ENCODE measurements at regions not wholly inside any gene's neighbourhood (a gene's known extent, or its start where the extent isn't known, plus 50 kb on each side); places are given as distances from the start of the nearest gene placed in this dataset.
A peak's percentile ranks its signal among the peaks of the same experiment; 100 is the strongest.
"Not testable (repeated sequence)": the region's sequence is repeated elsewhere in the genome, so short reads cannot be mapped to it uniquely, and the experiment has no call there.

DNA sequence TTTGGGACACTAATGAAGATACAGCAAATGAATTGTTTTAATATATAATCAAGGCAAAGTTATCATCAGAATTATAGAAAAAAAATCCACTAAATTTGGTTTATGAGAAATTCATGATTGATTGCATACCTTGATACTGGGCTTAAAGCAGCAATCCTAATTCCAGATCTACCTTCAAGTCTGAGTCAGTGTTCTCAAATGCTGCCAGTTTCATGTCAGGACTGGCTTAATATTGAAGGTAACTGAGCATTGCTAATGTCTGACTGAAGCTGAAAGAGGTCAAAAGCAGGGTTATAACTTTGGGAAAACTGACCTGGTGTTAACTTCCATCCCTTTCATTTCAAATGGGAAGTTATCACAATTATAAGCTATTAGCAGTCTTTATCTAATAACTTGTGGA lies 618.8 kb upstream of the SEMA6D start:
- not testable (repeated sequence) for H3K18ac ChIP-seq (ENCODE audit: low read depth in 1 of 2, low read length in 2 of 2); H3K4me3 ChIP-seq (ENCODE audit: insufficient read depth in 1 of 2, low read depth in 1 of 2, low read length in 2 of 2); H2BK120ac ChIP-seq (ENCODE audit: low read depth, low read length); H3K4me1 ChIP-seq (ENCODE audit: control insufficient read depth, insufficient read depth, low read depth, low read length); H2BK12ac ChIP-seq (ENCODE audit: low read length in 2 of 2); H3K4me2 ChIP-seq (ENCODE audit: low read length, poor library complexity, severe bottlenecking); H3K23ac ChIP-seq (ENCODE audit: low read length in 2 of 2); H3K27ac ChIP-seq (ENCODE audit: low read length, poor library complexity, severe bottlenecking); H3K4ac ChIP-seq (ENCODE audit: low read depth in 1 of 2, low read length in 2 of 2); H3K9ac ChIP-seq (ENCODE audit: low read length); H3K9me3 ChIP-seq (ENCODE audit: control insufficient read depth, low read length); H3K79me1 ChIP-seq (replicated peaks; ENCODE audit: low read length, poor library complexity, severe bottlenecking); H2BK15ac ChIP-seq (ENCODE audit: low read depth, poor library complexity, severe bottlenecking); DNase-seq; H2AFZ ChIP-seq (ENCODE audit: low read depth, low read length); H2BK5ac ChIP-seq (ENCODE audit: low read depth, low read length, poor library complexity, severe bottlenecking); H3K14ac ChIP-seq (ENCODE audit: low read length in 2 of 2); H4K8ac ChIP-seq (ENCODE audit: low read length); H2AK5ac ChIP-seq (ENCODE audit: low read length, severe bottlenecking); H3K27me3 ChIP-seq (ENCODE audit: control insufficient read depth in 1 of 2, insufficient read depth in 1 of 2, low read length in 2 of 2); H3K36me3 ChIP-seq (ENCODE audit: control insufficient read depth in 1 of 2, insufficient read depth in 2 of 2, low read depth in 1 of 2, low read length in 2 of 2); H4K91ac ChIP-seq (ENCODE audit: low read length)

DNA sequence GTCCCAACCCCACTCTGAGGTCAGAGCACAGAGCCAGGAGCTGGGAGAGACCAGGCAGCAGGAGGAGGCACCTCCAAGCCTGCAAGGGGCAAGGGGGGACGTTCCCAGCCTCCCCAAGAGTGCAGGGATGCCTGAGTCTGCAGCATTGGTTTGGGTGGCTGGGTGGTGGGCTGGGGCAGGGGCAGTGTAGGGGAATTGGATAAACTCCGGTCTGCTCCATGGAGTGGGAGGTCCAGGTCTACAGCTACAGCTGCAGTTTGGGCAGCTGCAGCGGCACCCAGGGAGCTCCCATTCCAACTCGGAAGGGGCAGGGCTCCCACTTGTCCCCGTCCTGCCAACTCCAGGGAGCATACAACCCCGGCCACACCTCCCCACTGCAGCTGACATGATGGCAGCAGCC lies 617.5 kb upstream of the SEMA6D start:
- not testable (repeated sequence) for H2AK5ac ChIP-seq (ENCODE audit: low read length, severe bottlenecking); H3K14ac ChIP-seq (ENCODE audit: low read length in 2 of 2); H2BK120ac ChIP-seq (ENCODE audit: low read depth, low read length); H4K91ac ChIP-seq (ENCODE audit: low read length); H2BK12ac ChIP-seq (ENCODE audit: low read length in 2 of 2); H3K9me3 ChIP-seq (ENCODE audit: control insufficient read depth, low read length); H3K79me1 ChIP-seq (replicated peaks; ENCODE audit: low read length, poor library complexity, severe bottlenecking); H2BK5ac ChIP-seq (ENCODE audit: low read depth, low read length, poor library complexity, severe bottlenecking); H3K27ac ChIP-seq (ENCODE audit: low read length, poor library complexity, severe bottlenecking); H3K18ac ChIP-seq (ENCODE audit: low read depth in 1 of 2, low read length in 2 of 2); H2BK15ac ChIP-seq (ENCODE audit: low read depth, poor library complexity, severe bottlenecking); DNase-seq; H3K27me3 ChIP-seq (ENCODE audit: control insufficient read depth in 1 of 2, insufficient read depth in 1 of 2, low read length in 2 of 2); H3K4me3 ChIP-seq (ENCODE audit: insufficient read depth in 1 of 2, low read depth in 1 of 2, low read length in 2 of 2); H4K8ac ChIP-seq (ENCODE audit: low read length); H3K36me3 ChIP-seq (ENCODE audit: control insufficient read depth in 1 of 2, insufficient read depth in 2 of 2, low read depth in 1 of 2, low read length in 2 of 2); H3K4me1 ChIP-seq (ENCODE audit: control insufficient read depth, insufficient read depth, low read depth, low read length); H3K4ac ChIP-seq (ENCODE audit: low read depth in 1 of 2, low read length in 2 of 2); H3K4me2 ChIP-seq (ENCODE audit: low read length, poor library complexity, severe bottlenecking); H2AFZ ChIP-seq (ENCODE audit: low read depth, low read length); H3K9ac ChIP-seq (ENCODE audit: low read length); H3K23ac ChIP-seq (ENCODE audit: low read length in 2 of 2)
- 84% methylated on average over 6 of the region's 6 CpGs for WGBS

DNA sequence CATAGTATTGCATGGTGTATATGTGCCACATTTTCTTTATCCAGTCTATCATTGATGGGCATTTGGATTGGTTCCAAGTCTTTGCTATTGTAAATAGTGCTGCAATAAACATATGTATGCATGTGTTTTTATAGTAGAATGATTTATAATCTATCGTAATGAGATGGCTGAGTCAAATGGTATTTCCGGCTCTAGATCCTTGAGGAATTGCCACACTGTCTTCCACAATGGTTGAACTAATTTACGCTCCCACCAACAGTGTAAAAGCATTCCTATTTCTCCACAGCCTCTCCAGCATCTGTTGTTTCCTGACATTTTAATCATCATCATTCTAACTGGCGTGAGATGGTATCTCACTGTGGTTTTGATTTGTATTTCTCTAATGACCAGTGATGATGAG lies 608.5 kb upstream of the SEMA6D start:
- not testable (repeated sequence) for H3K27me3 ChIP-seq (ENCODE audit: control insufficient read depth in 1 of 2, insufficient read depth in 1 of 2, low read length in 2 of 2); H2AK5ac ChIP-seq (ENCODE audit: low read length, severe bottlenecking); H3K36me3 ChIP-seq (ENCODE audit: control insufficient read depth in 1 of 2, insufficient read depth in 2 of 2, low read depth in 1 of 2, low read length in 2 of 2); H2BK5ac ChIP-seq (ENCODE audit: low read depth, low read length, poor library complexity, severe bottlenecking); H2BK15ac ChIP-seq (ENCODE audit: low read depth, poor library complexity, severe bottlenecking); H2AFZ ChIP-seq (ENCODE audit: low read depth, low read length); H3K4me3 ChIP-seq (ENCODE audit: insufficient read depth in 1 of 2, low read depth in 1 of 2, low read length in 2 of 2); H3K23ac ChIP-seq (ENCODE audit: low read length in 2 of 2); H2BK120ac ChIP-seq (ENCODE audit: low read depth, low read length); H4K91ac ChIP-seq (ENCODE audit: low read length); H3K4ac ChIP-seq (ENCODE audit: low read depth in 1 of 2, low read length in 2 of 2); H3K14ac ChIP-seq (ENCODE audit: low read length in 2 of 2); H3K18ac ChIP-seq (ENCODE audit: low read depth in 1 of 2, low read length in 2 of 2); H3K4me2 ChIP-seq (ENCODE audit: low read length, poor library complexity, severe bottlenecking); H3K4me1 ChIP-seq (ENCODE audit: control insufficient read depth, insufficient read depth, low read depth, low read length); H3K27ac ChIP-seq (ENCODE audit: low read length, poor library complexity, severe bottlenecking); H3K9ac ChIP-seq (ENCODE audit: low read length); H3K9me3 ChIP-seq (ENCODE audit: control insufficient read depth, low read length); H2BK12ac ChIP-seq (ENCODE audit: low read length in 2 of 2); H4K8ac ChIP-seq (ENCODE audit: low read length); H3K79me1 ChIP-seq (replicated peaks; ENCODE audit: low read length, poor library complexity, severe bottlenecking)
- WGBS, result 54% methylated on average over 3 of the region's 4 CpGs
- DNase-seq, result peak; percentile 56

DNA sequence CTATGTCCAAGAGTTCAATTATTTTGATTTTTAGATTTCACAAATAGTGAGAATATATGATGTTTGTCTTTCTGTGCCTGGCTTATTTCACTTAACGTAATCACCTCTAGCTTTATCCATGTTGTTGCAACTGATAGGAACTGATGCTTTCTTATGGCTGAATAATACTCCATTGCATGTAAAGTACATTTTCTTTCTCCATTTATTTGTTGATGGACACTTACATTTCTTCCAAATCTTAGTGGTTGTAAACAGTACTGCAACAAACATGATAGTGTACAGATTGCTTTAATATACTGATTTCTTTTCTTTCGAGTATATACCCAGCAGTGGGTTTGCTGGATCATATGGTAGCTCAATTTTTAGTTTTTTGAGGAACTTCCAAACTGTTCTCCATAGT lies 600.6 kb upstream of the SEMA6D start:
- no peak overlapping the region for H3K4me2 ChIP-seq (ENCODE audit: low read length, poor library complexity, severe bottlenecking)
- no peak overlapping the region for H2BK5ac ChIP-seq (ENCODE audit: low read depth, low read length, poor library complexity, severe bottlenecking)
- no peak overlapping the region for H4K91ac ChIP-seq (ENCODE audit: low read length)
- no peaks in the 10 kb centered on the region for H3K4me1 ChIP-seq (ENCODE audit: control insufficient read depth, insufficient read depth, low read depth, low read length)
- no peak overlapping the region for H3K4me3 ChIP-seq (ENCODE audit: insufficient read depth in 1 of 2, low read depth in 1 of 2, low read length in 2 of 2)
- no peak overlapping the region for H2AK5ac ChIP-seq (ENCODE audit: low read length, severe bottlenecking)
- H3K36me3 ChIP-seq (ENCODE audit: control insufficient read depth in 1 of 2, insufficient read depth in 2 of 2, low read depth in 1 of 2, low read length in 2 of 2), result no peaks in the 10 kb centered on the region
- H3K27ac ChIP-seq (ENCODE audit: low read length, poor library complexity, severe bottlenecking), result no peak overlapping the region
- H3K9me3 ChIP-seq (ENCODE audit: control insufficient read depth, low read length), result peaks cover 14% of the 10 kb centered on the region
- H3K23ac ChIP-seq (ENCODE audit: low read length in 2 of 2), result no peak overlapping the region
- H3K18ac ChIP-seq (ENCODE audit: low read depth in 1 of 2, low read length in 2 of 2), result no peak overlapping the region
- no peak overlapping the region for H3K4ac ChIP-seq (ENCODE audit: low read depth in 1 of 2, low read length in 2 of 2)
- no peak overlapping the region for H2BK120ac ChIP-seq (ENCODE audit: low read depth, low read length)
- no peak overlapping the region for H2AFZ ChIP-seq (ENCODE audit: low read depth, low read length)
- no peak overlapping the region for H3K9ac ChIP-seq (ENCODE audit: low read length)
- no peak overlapping the region for H4K8ac ChIP-seq (ENCODE audit: low read length)
- H3K14ac ChIP-seq (ENCODE audit: low read length in 2 of 2), result no peak overlapping the region
- no peaks in the 10 kb centered on the region for H3K27me3 ChIP-seq (ENCODE audit: control insufficient read depth in 1 of 2, insufficient read depth in 1 of 2, low read length in 2 of 2)
- no CpG with 5 or more reads among the region's 2 CpGs for whole genome bisulfite sequencing
- H3K79me1 ChIP-seq (replicated peaks; ENCODE audit: low read length, poor library complexity, severe bottlenecking), result no peaks in the 10 kb centered on the region
- H2BK12ac ChIP-seq (ENCODE audit: low read length in 2 of 2), result no peak overlapping the region
- H2BK15ac ChIP-seq (ENCODE audit: low read depth, poor library complexity, severe bottlenecking), result no peak overlapping the region
- no peak for DNase-seq
